ENCODE measurements at regions not wholly inside any gene's neighbourhood (a gene's known extent, or its start where the extent isn't known, plus 50 kb on each side); places are given as distances from the start of the nearest gene placed in this dataset.
"Not testable (repeated sequence)": the region's sequence is repeated elsewhere in the genome, so short reads cannot be mapped to it uniquely, and the experiment has no call there.

- intact Hi-C loops (cut with DNase I) = loop anchor here (1.0 to 10.0 kb wide), 3 partner anchors 20 to 583 kb away; no protein-coding TSS in a partner anchor
- peak in 7 of 10 donors; percentile 23 to 87 (median 43) for DNase-seq
These were observed 115.0 kb upstream of the SHISA3 start for GRCh38 chr4:42282081-42282901.

- intact Hi-C loops (cut with DNase I) = loop anchor here (10.0 kb wide), 1 partner anchor 581 kb away; no protein-coding TSS in a partner anchor
- no peak for DNase-seq
These were observed 113.3 kb upstream of the SHISA3 start for GRCh38 chr4:42284030-42284429.

GRCh38 chr4:42288876-42289275 is 108.4 kb upstream of the SHISA3 start:
- intact Hi-C loops (cut with DNase I) = loop anchor here (10.0 kb wide), 1 partner anchor 576 kb away; no protein-coding TSS in a partner anchor

GRCh38 chr4:42292192-42292591 is 105.1 kb upstream of the SHISA3 start:
- intact Hi-C loops (cut with DNase I) = not testable (repeated sequence)
- DNase-seq = peak in 6 of 10 donors; percentile 15 to 89 (median 46)

More at GRCh38 chr4:42288876-42289275, 108.4 kb upstream of the SHISA3 start:
- not testable (repeated sequence) for DNase-seq

- intact Hi-C loops (cut with DNase I) = no loop called here
- DNase-seq = no peak
These were observed 103.1 kb upstream of the SHISA3 start for GRCh38 chr4:42293967-42294813.

GRCh38 chr4:42296196-42296595 is 101.1 kb upstream of the SHISA3 start:
- no peak for DNase-seq
- intact Hi-C loops (cut with DNase I) = no loop called here

- intact Hi-C loops (cut with DNase I) = loop anchor here (1.0 kb wide), 1 partner anchor 20 kb away; no protein-coding TSS in a partner anchor
- DNase-seq = peak in 7 of 10 donors; percentile 28 to 87 (median 66)
These were observed 94.9 kb upstream of the SHISA3 start for GRCh38 chr4:42302348-42302747.

GRCh38 chr4:42306221-42307109 is 90.8 kb upstream of the SHISA3 start:
- no peak for DNase-seq
- intact Hi-C loops (cut with DNase I) = no loop called here

- no peak for DNase-seq
- intact Hi-C loops (cut with DNase I) = no loop called here
These were observed 89.0 kb upstream of the SHISA3 start for GRCh38 chr4:42308247-42308646.

DNA sequence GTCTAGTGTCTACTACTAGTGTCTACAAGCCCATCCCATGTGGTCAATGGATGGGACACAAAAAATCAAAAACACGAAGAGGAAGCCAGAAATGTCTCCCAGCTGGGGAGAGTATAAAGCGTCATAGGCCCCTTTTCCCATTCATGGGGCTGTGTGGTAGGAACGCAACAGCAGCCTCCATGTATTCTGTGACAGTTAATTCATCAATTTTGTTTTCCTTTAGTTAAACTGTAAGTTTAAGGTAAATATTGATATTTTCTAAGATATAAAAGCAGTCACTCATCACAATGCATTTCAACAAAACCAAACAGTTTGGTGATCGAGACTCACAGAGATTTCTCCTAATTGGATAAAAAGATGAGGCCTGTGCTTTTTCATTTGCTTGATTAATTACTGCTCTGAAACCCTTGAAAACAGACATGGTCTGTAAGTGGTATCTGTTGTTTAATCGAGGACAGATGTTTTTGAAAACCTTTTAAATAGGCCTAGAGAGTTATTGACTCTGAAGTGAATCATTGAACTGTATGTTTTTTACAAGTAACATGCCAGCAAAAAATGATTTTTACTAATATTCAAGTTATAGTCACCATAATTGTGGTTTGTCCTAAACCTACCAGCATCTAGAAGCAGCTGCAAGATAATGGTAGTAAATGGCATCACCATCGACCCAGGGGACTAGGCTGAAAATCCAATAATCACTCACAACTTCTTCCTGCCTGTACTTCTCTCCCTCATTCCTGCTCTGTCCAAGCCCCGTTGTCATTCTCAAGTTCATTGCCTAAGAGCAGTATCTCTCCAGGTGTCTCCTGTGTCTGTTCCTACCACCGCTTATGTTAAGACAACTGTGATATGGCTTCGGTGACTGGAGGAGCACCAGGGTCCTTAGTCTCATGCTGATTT is 87.7 kb upstream of the SHISA3 start:
- intact Hi-C loops (cut with DNase I) = no loop called here
- no peak for DNase-seq

DNA sequence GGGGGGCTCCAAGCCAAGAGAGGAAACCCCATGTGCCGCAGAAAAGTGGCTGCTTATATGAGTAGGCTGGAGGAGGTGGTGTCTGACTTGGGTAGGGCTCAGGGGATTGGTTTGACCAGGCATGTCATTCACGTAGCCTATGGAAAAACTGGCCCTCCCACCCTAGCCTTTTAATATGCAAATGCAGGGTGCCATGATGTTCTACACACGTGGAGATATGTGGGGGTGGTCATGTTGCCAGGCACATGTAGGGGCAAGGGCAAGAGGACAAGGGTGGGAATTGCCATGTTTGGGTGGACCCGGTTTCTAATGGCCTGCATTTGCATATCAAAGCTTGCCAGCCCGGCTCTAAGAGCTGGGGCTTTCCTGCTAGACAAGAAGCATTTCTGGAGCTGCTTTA is 86.9 kb upstream of the SHISA3 start:
- intact Hi-C loops (cut with DNase I) = no loop called here

GRCh38 chr4:42310806-42311205 is 86.5 kb upstream of the SHISA3 start:
- no peak for DNase-seq
- intact Hi-C loops (cut with DNase I) = no loop called here

More for the DNA sequence above, 86.9 kb upstream of the SHISA3 start:
- DNase-seq = no peak

DNA sequence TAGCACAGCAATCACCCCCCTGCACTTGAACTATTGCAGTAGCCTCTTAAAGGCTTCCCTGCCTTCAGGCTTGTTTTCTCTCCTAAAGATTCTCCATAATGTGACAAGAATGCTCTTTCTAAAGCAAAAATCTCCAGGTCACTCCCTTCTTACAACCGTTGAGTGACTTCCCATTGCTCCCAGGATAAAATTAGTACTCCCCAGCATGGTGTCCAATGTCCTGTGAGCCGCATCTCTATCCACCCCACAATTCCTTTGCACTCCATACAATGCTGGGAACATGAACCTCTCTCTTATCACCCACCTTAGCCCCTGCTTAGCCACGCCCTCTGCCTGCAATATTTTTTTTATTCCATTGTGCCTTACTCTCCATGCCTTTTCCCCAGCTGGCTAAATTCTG is 85.7 kb upstream of the SHISA3 start:
- intact Hi-C loops (cut with DNase I) = no loop called here
- no peak for DNase-seq

- DNase-seq; intact Hi-C loops (cut with DNase I): not testable (repeated sequence)
These were observed 83.9 kb upstream of the SHISA3 start for GRCh38 chr4:42313420-42313819.

- intact Hi-C loops (cut with DNase I) = no loop called here
- no peak for DNase-seq
These were observed 83.4 kb upstream of the SHISA3 start for GRCh38 chr4:42313872-42314271.

- intact Hi-C loops (cut with DNase I) = no loop called here
- no peak for DNase-seq
These were observed 82.1 kb upstream of the SHISA3 start for GRCh38 chr4:42315231-42315630.

DNA sequence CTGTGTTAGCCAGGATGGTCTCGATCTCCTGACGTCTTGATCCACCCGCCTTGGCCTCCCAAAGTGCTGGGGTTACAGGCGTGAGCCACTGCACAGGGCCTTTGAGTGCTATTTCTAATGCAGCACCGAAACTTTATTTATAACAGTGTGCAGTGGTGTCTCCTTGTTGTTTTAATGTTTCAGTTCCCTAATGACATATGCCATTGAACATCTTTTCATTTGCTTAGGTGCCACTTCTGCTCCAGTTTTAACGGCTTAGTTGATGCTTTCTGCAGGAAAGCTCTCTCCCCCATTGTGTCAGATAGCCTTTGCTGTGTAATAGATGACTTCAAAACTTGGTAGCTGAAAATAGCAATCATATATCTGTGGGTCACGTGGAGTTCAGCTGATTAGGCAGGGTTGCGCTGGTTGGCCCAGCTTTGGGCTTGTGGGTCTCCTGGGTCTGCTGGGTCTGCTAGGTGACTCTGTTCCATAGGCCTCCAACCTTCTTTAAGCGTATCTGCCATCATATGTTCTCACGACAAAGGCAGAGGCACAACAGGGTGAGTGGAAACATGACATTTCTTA is 76.4 kb upstream of the SHISA3 start:
- intact Hi-C loops (cut with DNase I) = no loop called here
- DNase-seq = no peak

- intact Hi-C loops (cut with DNase I) = no loop called here
- DNase-seq = no peak
These were observed 71.2 kb upstream of the SHISA3 start for GRCh38 chr4:42326040-42326439.

DNA sequence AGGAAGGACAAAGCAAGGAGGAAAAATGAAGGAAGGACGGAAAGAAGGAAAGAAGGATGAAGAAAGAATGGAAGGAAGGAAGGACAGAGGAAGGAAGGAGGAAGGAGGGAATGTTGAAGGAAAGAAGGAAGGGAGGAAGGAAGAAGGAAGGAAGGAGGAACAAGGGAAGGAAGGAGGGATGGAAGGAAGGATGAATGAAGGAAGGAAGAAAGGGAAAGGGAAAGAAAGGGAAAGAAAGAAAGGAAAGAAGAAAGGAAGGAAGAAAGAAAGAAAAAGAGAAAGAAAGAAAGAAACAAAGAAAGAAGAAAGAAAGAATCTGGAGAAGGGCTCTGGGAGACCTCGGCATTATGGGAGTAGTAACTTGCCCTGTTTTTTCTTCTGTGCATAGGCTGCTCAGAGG is 70.8 kb upstream of the SHISA3 start:
- no peak for DNase-seq

More for the DNA sequence above, 70.8 kb upstream of the SHISA3 start:
- intact Hi-C loops (cut with DNase I) = no loop called here

All from posterior cingulate gyrus (tissue), 11 donors.